HepG2 (cell line): ENCODE measurements at regions not wholly inside any gene's neighbourhood (a gene's known extent, or its start where the extent isn't known, plus 50 kb on each side); places are given as distances from the start of the nearest gene placed in this dataset.

Experiments used
- AFF4 ChIP-seq: sonication (generic); formaldehyde crosslinking; IDR thresholded peaks from 2 replicates; pipeline ENCODE4 v1.4.0; 2020; ENCODE audit warnings: missing genetic modification reagents
- ATF1 ChIP-seq: IDR thresholded peaks from 2 replicates; pipeline ENCODE4 v1.6.1; 2016; ENCODE audit warnings: mild to moderate bottlenecking, control low read depth
- ATF7 ChIP-seq, 2 experiments: fragments of 450-650 bp in 1 of 2; sonication (generic) in 1 of 2; formaldehyde crosslinking in 1 of 2; IDR thresholded peaks; 2 replicates each; pipeline versions ENCODE4 v1.4.0 to v1.6.1; 2016 to 2020; ENCODE audit warnings: antibody characterized with exemption in 1 of 2, mild to moderate bottlenecking in 1 of 2, missing genetic modification reagents in 1 of 2
- CHD2 ChIP-seq: IDR thresholded peaks from 2 replicates; pipeline ENCODE4 v1.6.1; 2011; ENCODE audit warnings: low read depth, low read length, improper control_type of control experiment
- GLMP ChIP-seq: sonication (generic); formaldehyde crosslinking; IDR thresholded peaks from 2 replicates; pipeline ENCODE4 v1.9.0; 2021; ENCODE audit warnings: missing genetic modification reagents, mild to moderate bottlenecking, borderline replicate concordance
- GZF1 ChIP-seq: sonication (generic); formaldehyde crosslinking; IDR thresholded peaks from 2 replicates; pipeline ENCODE4 v1.5.1; 2020; ENCODE audit warnings: mild to moderate bottlenecking, missing genetic modification reagents
- ISL2 ChIP-seq: sonication (generic); formaldehyde crosslinking; IDR thresholded peaks from 2 replicates; pipeline ENCODE4 v1.5.0; 2020; ENCODE audit warnings: missing genetic modification reagents
- RARA ChIP-seq: IDR thresholded peaks from 2 replicates; pipeline ENCODE4 v1.6.1; 2016; ENCODE audit warnings: missing genetic modification reagents, missing compliant biosample characterization
- REXO4 ChIP-seq: sonication (generic); formaldehyde crosslinking; IDR thresholded peaks from 2 replicates; pipeline ENCODE4 v1.8.0; 2022; ENCODE audit warnings: missing genetic modification reagents, mild to moderate bottlenecking, borderline replicate concordance
- SNAI1 ChIP-seq: sonication (generic); formaldehyde crosslinking; IDR thresholded peaks from 2 replicates; pipeline ENCODE4 v1.5.0; 2020; ENCODE audit warnings: mild to moderate bottlenecking, missing genetic modification reagents, borderline replicate concordance
- SOX6 ChIP-seq, 2 experiments: fragments of 450-650 bp in 1 of 2; sonication (generic) in 1 of 2; formaldehyde crosslinking in 1 of 2; IDR thresholded peaks; 2 replicates each; pipeline versions ENCODE4 v1.4.0 to v1.6.1; 2017 to 2020; ENCODE audit warnings: antibody characterized with exemption in 1 of 2, mild to moderate bottlenecking in 1 of 2, missing genetic modification reagents in 1 of 2
- SRF ChIP-seq: IDR thresholded peaks from 2 replicates; pipeline ENCODE4 v1.6.1; 2011; ENCODE audit warnings: mild to moderate bottlenecking, low read depth, low read length, moderate library complexity
- TBL1XR1 ChIP-seq: fragments of 150-350 bp; IDR thresholded peaks from 2 replicates; pipeline ENCODE4 v1.6.1; 2014; ENCODE audit warnings: borderline replicate concordance, low read length; ENCODE audit not compliant: partially characterized antibody
- TMF1 ChIP-seq: sonication (generic); formaldehyde crosslinking; IDR thresholded peaks from 2 replicates; pipeline ENCODE4 v1.8.1; 2022; ENCODE audit warnings: low read depth, missing genetic modification reagents
- WIZ ChIP-seq: sonication (generic); formaldehyde crosslinking; IDR thresholded peaks from 2 replicates; pipeline ENCODE4 v1.5.1; 2020; ENCODE audit warnings: mild to moderate bottlenecking, missing genetic modification reagents
- ZNF280D ChIP-seq: sonication (generic); formaldehyde crosslinking; IDR thresholded peaks from 2 replicates; pipeline ENCODE4 v1.5.1; 2020; ENCODE audit warnings: mild to moderate bottlenecking, missing genetic modification reagents
- ZNF335 ChIP-seq: sonication (generic); formaldehyde crosslinking; IDR thresholded peaks from 2 replicates; pipeline ENCODE4 v1.4.0; 2020; ENCODE audit warnings: missing genetic modification reagents
- ZNF430 ChIP-seq: sonication (generic); formaldehyde crosslinking; IDR thresholded peaks from 2 replicates; pipeline ENCODE4 v1.9.0; 2021; ENCODE audit warnings: mild to moderate bottlenecking, missing genetic modification reagents
- ZNF501 ChIP-seq: sonication (generic); formaldehyde crosslinking; IDR thresholded peaks from 2 replicates; pipeline ENCODE4 v1.5.1; 2020; ENCODE audit warnings: mild to moderate bottlenecking, moderate library complexity, missing genetic modification reagents
- ZNF552 ChIP-seq: sonication (generic); formaldehyde crosslinking; IDR thresholded peaks from 2 replicates; pipeline ENCODE4 v1.9.0; 2022; ENCODE audit warnings: missing genetic modification reagents, mild to moderate bottlenecking, borderline replicate concordance
- ZNF558 ChIP-seq: sonication (generic); formaldehyde crosslinking; IDR thresholded peaks from 2 replicates; pipeline ENCODE4 v1.9.0; 2022; ENCODE audit warnings: mild to moderate bottlenecking, missing genetic modification reagents, borderline replicate concordance
- ZNF766 ChIP-seq: sonication (generic); formaldehyde crosslinking; IDR thresholded peaks from 2 replicates; pipeline ENCODE4 v1.5.0; 2020; ENCODE audit warnings: missing genetic modification reagents, borderline replicate concordance
- ZNF790 ChIP-seq: sonication (generic); formaldehyde crosslinking; IDR thresholded peaks from 2 replicates; pipeline ENCODE4 v1.8.0; 2022; ENCODE audit warnings: missing genetic modification reagents, mild to moderate bottlenecking, borderline replicate concordance

GRCh38 chr13:21837841-21838551 is 167.1 kb downstream of the FGF9 start (continued):
- TF ChIP-seq ZNF335 (CRISPR knock-in tag) = no peak
- no peak for TF ChIP-seq GLMP
- TF ChIP-seq SOX6 (IDR thresholded peaks at IDR 0.05) = no peak
- TF ChIP-seq SOX6 (CRISPR knock-in tag; IDR thresholded peaks at IDR 0.05) = peak; percentile 88
- TF ChIP-seq ATF1 (CRISPR knock-in tag) = 0 out of 2 replicates have a peak, but pooled peaks have one; percentile 17
- no peak for TF ChIP-seq ATF7 (IDR thresholded peaks at IDR 0.05)
- TF ChIP-seq ATF7 (CRISPR knock-in tag; IDR thresholded peaks at IDR 0.05) = no peak
- no peak for TF ChIP-seq ZNF552 (CRISPR knock-in tag)
- no peak for TF ChIP-seq AFF4 (CRISPR knock-in tag)
- TF ChIP-seq TMF1 (CRISPR knock-in tag) = no peak
- no peak for TF ChIP-seq ZNF558 (CRISPR knock-in tag)
- no peak for TF ChIP-seq SNAI1 (CRISPR knock-in tag)
- TF ChIP-seq TBL1XR1 = no peak
- no peak for TF ChIP-seq ZNF766 (CRISPR knock-in tag)
- TF ChIP-seq REXO4 (CRISPR knock-in tag) = no peak
- TF ChIP-seq RARA = peak; percentile 84
- TF ChIP-seq CHD2 = no peak
- TF ChIP-seq ZNF501 (CRISPR knock-in tag) = no peak
- no peak for TF ChIP-seq SRF
- no peak for TF ChIP-seq GZF1 (CRISPR knock-in tag)
- no peak for TF ChIP-seq ISL2 (CRISPR knock-in tag)
- TF ChIP-seq ZNF430 = no peak
- TF ChIP-seq ZNF280D (CRISPR knock-in tag) = no peak
- TF ChIP-seq ZNF790 (CRISPR knock-in tag) = no peak
- no peak for TF ChIP-seq WIZ (CRISPR knock-in tag)
